ENCODE measurements at regions not wholly inside any gene's neighbourhood (a gene's known extent, or its start where the extent isn't known, plus 50 kb on each side); places are given as distances from the start of the nearest gene placed in this dataset.

DNA sequence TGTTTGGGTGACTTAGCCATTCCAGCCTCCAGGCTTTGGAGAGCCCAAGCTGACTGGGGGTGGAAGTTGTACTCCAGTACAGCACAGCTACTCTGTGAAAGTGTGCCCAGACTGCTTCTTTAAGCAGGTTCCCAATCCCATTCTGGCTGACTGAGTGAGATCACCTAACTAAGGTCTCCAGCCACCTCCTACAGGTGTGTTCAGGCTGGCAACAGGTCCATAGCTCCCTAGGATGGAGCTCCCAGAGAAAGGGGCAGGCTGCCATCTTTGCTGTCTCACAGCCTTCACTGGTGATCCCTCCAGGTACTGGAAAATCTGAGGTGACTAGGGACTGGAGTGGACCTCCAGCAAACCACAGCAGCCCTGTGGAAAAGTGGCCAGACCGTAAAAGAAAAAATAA lies 445.3 kb upstream of the KCNMB2 start:
- TF ChIP-seq, protein P1, sequence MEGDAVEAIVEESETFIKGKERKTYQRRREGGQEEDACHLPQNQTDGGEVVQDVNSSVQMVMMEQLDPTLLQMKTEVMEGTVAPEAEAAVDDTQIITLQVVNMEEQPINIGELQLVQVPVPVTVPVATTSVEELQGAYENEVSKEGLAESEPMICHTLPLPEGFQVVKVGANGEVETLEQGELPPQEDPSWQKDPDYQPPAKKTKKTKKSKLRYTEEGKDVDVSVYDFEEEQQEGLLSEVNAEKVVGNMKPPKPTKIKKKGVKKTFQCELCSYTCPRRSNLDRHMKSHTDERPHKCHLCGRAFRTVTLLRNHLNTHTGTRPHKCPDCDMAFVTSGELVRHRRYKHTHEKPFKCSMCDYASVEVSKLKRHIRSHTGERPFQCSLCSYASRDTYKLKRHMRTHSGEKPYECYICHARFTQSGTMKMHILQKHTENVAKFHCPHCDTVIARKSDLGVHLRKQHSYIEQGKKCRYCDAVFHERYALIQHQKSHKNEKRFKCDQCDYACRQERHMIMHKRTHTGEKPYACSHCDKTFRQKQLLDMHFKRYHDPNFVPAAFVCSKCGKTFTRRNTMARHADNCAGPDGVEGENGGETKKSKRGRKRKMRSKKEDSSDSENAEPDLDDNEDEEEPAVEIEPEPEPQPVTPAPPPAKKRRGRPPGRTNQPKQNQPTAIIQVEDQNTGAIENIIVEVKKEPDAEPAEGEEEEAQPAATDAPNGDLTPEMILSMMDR (IDR thresholded peaks at IDR 0.05), result no peak
- TF ChIP-seq POLR2A (IDR thresholded peaks at IDR 0.05), result no peak
